ENCODE measurements at regions not wholly inside any gene's neighbourhood (a gene's known extent, or its start where the extent isn't known, plus 50 kb on each side); places are given as distances from the start of the nearest gene placed in this dataset.
"Not testable (repeated sequence)": the region's sequence is repeated elsewhere in the genome, so short reads cannot be mapped to it uniquely, and the experiment has no call there.

DNA sequence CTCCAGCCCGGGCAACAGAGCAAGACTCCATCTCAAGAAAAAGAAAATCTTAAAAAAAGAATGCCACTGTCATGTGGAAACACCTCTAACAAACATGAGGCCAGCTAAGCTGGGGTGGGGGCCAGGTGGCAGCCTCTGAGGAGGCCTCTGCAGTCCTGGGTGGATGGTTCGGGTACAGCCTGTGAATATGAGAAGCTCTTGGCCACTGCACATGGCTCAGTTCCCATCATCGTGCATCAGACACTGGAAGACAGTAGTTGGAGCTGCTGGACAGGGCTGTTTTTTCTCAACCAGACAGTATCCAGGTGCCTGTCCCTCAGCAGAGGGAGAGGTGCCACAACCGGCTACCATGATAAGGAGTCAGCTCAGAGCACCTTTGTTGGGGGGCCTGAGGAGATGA is 67.9 kb upstream of the PLGLB2 start:
- H3K27me3 ChIP-seq (ENCODE audit: control insufficient read depth in 1 of 2, insufficient read depth in 1 of 2, low read length in 2 of 2); H3K27ac ChIP-seq (ENCODE audit: low read length, poor library complexity, severe bottlenecking); H4K8ac ChIP-seq (ENCODE audit: low read length); H3K4ac ChIP-seq (ENCODE audit: low read depth in 1 of 2, low read length in 2 of 2); H3K9me3 ChIP-seq (ENCODE audit: control insufficient read depth, low read length); H2BK5ac ChIP-seq (ENCODE audit: low read depth, low read length, poor library complexity, severe bottlenecking); H2BK12ac ChIP-seq (ENCODE audit: low read length in 2 of 2); H3K4me1 ChIP-seq (ENCODE audit: control insufficient read depth, insufficient read depth, low read depth, low read length); H3K4me3 ChIP-seq (ENCODE audit: insufficient read depth in 1 of 2, low read depth in 1 of 2, low read length in 2 of 2); H3K23ac ChIP-seq (ENCODE audit: low read length in 2 of 2); H2AK5ac ChIP-seq (ENCODE audit: low read length, severe bottlenecking); DNase-seq; H2BK15ac ChIP-seq (ENCODE audit: low read depth, poor library complexity, severe bottlenecking); H4K91ac ChIP-seq (ENCODE audit: low read length); H3K36me3 ChIP-seq (ENCODE audit: control insufficient read depth in 1 of 2, insufficient read depth in 2 of 2, low read depth in 1 of 2, low read length in 2 of 2); H2BK120ac ChIP-seq (ENCODE audit: low read depth, low read length); H2AFZ ChIP-seq (ENCODE audit: low read depth, low read length); H3K18ac ChIP-seq (ENCODE audit: low read depth in 1 of 2, low read length in 2 of 2); H3K4me2 ChIP-seq (ENCODE audit: low read length, poor library complexity, severe bottlenecking); H3K14ac ChIP-seq (ENCODE audit: low read length in 2 of 2); H3K79me1 ChIP-seq (replicated peaks; ENCODE audit: low read length, poor library complexity, severe bottlenecking); H3K9ac ChIP-seq (ENCODE audit: low read length): not testable (repeated sequence)
- no CpG with 5 or more reads among the region's 4 CpGs for WGBS

GRCh38 chr2:87680691-87681090 is 67.2 kb upstream of the PLGLB2 start:
- H3K79me1 ChIP-seq (replicated peaks; ENCODE audit: low read length, poor library complexity, severe bottlenecking); H3K18ac ChIP-seq (ENCODE audit: low read depth in 1 of 2, low read length in 2 of 2); H2AK5ac ChIP-seq (ENCODE audit: low read length, severe bottlenecking); H2BK120ac ChIP-seq (ENCODE audit: low read depth, low read length); DNase-seq; H2AFZ ChIP-seq (ENCODE audit: low read depth, low read length); H3K4me2 ChIP-seq (ENCODE audit: low read length, poor library complexity, severe bottlenecking); H3K14ac ChIP-seq (ENCODE audit: low read length in 2 of 2); H3K9ac ChIP-seq (ENCODE audit: low read length); H3K27me3 ChIP-seq (ENCODE audit: control insufficient read depth in 1 of 2, insufficient read depth in 1 of 2, low read length in 2 of 2); H3K4me1 ChIP-seq (ENCODE audit: control insufficient read depth, insufficient read depth, low read depth, low read length); H3K36me3 ChIP-seq (ENCODE audit: control insufficient read depth in 1 of 2, insufficient read depth in 2 of 2, low read depth in 1 of 2, low read length in 2 of 2); H2BK12ac ChIP-seq (ENCODE audit: low read length in 2 of 2); H4K91ac ChIP-seq (ENCODE audit: low read length); H4K8ac ChIP-seq (ENCODE audit: low read length); H2BK5ac ChIP-seq (ENCODE audit: low read depth, low read length, poor library complexity, severe bottlenecking); H3K9me3 ChIP-seq (ENCODE audit: control insufficient read depth, low read length); H3K4ac ChIP-seq (ENCODE audit: low read depth in 1 of 2, low read length in 2 of 2); H3K4me3 ChIP-seq (ENCODE audit: insufficient read depth in 1 of 2, low read depth in 1 of 2, low read length in 2 of 2); H3K23ac ChIP-seq (ENCODE audit: low read length in 2 of 2); H3K27ac ChIP-seq (ENCODE audit: low read length, poor library complexity, severe bottlenecking); H2BK15ac ChIP-seq (ENCODE audit: low read depth, poor library complexity, severe bottlenecking): not testable (repeated sequence)
- WGBS, result no CpG with 5 or more reads among the region's 1 CpG

GRCh38 chr2:87683451-87683850 is 64.4 kb upstream of the PLGLB2 start:
- not testable (repeated sequence) for H3K79me1 ChIP-seq (replicated peaks; ENCODE audit: low read length, poor library complexity, severe bottlenecking); H2AK5ac ChIP-seq (ENCODE audit: low read length, severe bottlenecking); H2AFZ ChIP-seq (ENCODE audit: low read depth, low read length); H3K4ac ChIP-seq (ENCODE audit: low read depth in 1 of 2, low read length in 2 of 2); H2BK120ac ChIP-seq (ENCODE audit: low read depth, low read length); H3K4me2 ChIP-seq (ENCODE audit: low read length, poor library complexity, severe bottlenecking); H3K9ac ChIP-seq (ENCODE audit: low read length); H4K91ac ChIP-seq (ENCODE audit: low read length); H3K4me1 ChIP-seq (ENCODE audit: control insufficient read depth, insufficient read depth, low read depth, low read length); H3K9me3 ChIP-seq (ENCODE audit: control insufficient read depth, low read length); H2BK12ac ChIP-seq (ENCODE audit: low read length in 2 of 2); H3K14ac ChIP-seq (ENCODE audit: low read length in 2 of 2); H2BK15ac ChIP-seq (ENCODE audit: low read depth, poor library complexity, severe bottlenecking); H2BK5ac ChIP-seq (ENCODE audit: low read depth, low read length, poor library complexity, severe bottlenecking); H3K4me3 ChIP-seq (ENCODE audit: insufficient read depth in 1 of 2, low read depth in 1 of 2, low read length in 2 of 2); H3K27ac ChIP-seq (ENCODE audit: low read length, poor library complexity, severe bottlenecking); DNase-seq; H3K27me3 ChIP-seq (ENCODE audit: control insufficient read depth in 1 of 2, insufficient read depth in 1 of 2, low read length in 2 of 2); H4K8ac ChIP-seq (ENCODE audit: low read length); H3K18ac ChIP-seq (ENCODE audit: low read depth in 1 of 2, low read length in 2 of 2); H3K23ac ChIP-seq (ENCODE audit: low read length in 2 of 2); H3K36me3 ChIP-seq (ENCODE audit: control insufficient read depth in 1 of 2, insufficient read depth in 2 of 2, low read depth in 1 of 2, low read length in 2 of 2)
- WGBS, result 94% methylated on average over 4 of the region's 10 CpGs

- 94% methylated on average over 5 of the region's 5 CpGs for WGBS
- not testable (repeated sequence) for H2BK120ac ChIP-seq (ENCODE audit: low read depth, low read length); H3K27me3 ChIP-seq (ENCODE audit: control insufficient read depth in 1 of 2, insufficient read depth in 1 of 2, low read length in 2 of 2); H3K23ac ChIP-seq (ENCODE audit: low read length in 2 of 2); H3K14ac ChIP-seq (ENCODE audit: low read length in 2 of 2); H3K27ac ChIP-seq (ENCODE audit: low read length, poor library complexity, severe bottlenecking); H2BK5ac ChIP-seq (ENCODE audit: low read depth, low read length, poor library complexity, severe bottlenecking); H4K91ac ChIP-seq (ENCODE audit: low read length); H3K79me1 ChIP-seq (replicated peaks; ENCODE audit: low read length, poor library complexity, severe bottlenecking); H3K4me1 ChIP-seq (ENCODE audit: control insufficient read depth, insufficient read depth, low read depth, low read length); H3K36me3 ChIP-seq (ENCODE audit: control insufficient read depth in 1 of 2, insufficient read depth in 2 of 2, low read depth in 1 of 2, low read length in 2 of 2); H3K4me2 ChIP-seq (ENCODE audit: low read length, poor library complexity, severe bottlenecking); H3K9me3 ChIP-seq (ENCODE audit: control insufficient read depth, low read length); H2AFZ ChIP-seq (ENCODE audit: low read depth, low read length); H3K9ac ChIP-seq (ENCODE audit: low read length); H2BK15ac ChIP-seq (ENCODE audit: low read depth, poor library complexity, severe bottlenecking); DNase-seq; H2BK12ac ChIP-seq (ENCODE audit: low read length in 2 of 2); H3K18ac ChIP-seq (ENCODE audit: low read depth in 1 of 2, low read length in 2 of 2); H2AK5ac ChIP-seq (ENCODE audit: low read length, severe bottlenecking); H4K8ac ChIP-seq (ENCODE audit: low read length); H3K4me3 ChIP-seq (ENCODE audit: insufficient read depth in 1 of 2, low read depth in 1 of 2, low read length in 2 of 2); H3K4ac ChIP-seq (ENCODE audit: low read depth in 1 of 2, low read length in 2 of 2)
Measured at GRCh38 chr2:87683961-87684360, 63.9 kb upstream of the PLGLB2 start.

Measured in mesenchymal stem cell (in vitro differentiated cells and primary cell).